ENCODE measurements at regions not wholly inside any gene's neighbourhood (a gene's known extent, or its start where the extent isn't known, plus 50 kb on each side); places are given as distances from the start of the nearest gene placed in this dataset.

GRCh38 chr4:67397031-67397430 lies 148.3 kb downstream of the CENPC start:
- Histone ChIP-seq H3K27me3 (ENCODE audit: insufficient read depth, low read length) (no peaks in the 10 kb centered on the region), H2AFZ (ENCODE audit: insufficient read depth, low read length, poor library complexity) (no peak overlapping the region), H3K36me3 (ENCODE audit: control insufficient read depth in 1 of 2, insufficient read depth in 2 of 2, low read length in 2 of 2) (no peaks in the 10 kb centered on the region), H3K4ac (ENCODE audit: low read depth, low read length) (no peak overlapping the region), H4K12ac (ENCODE audit: low read depth, low read length) (no peak overlapping the region), H4K8ac (ENCODE audit: low read depth, low read length) (no peak overlapping the region), H2BK5ac (ENCODE audit: low read depth, low read length, poor library complexity) (no peak overlapping the region), H3K9ac (ENCODE audit: low read length) (no peak overlapping the region), H2BK12ac (ENCODE audit: low read length) (no peak overlapping the region), H3K4me1 (ENCODE audit: control insufficient read depth in 1 of 2, insufficient read depth in 2 of 2, low read length in 2 of 2) (no peaks in the 10 kb centered on the region), H3K18ac (ENCODE audit: low read length) (no peak overlapping the region), H3K4me2 (ENCODE audit: low read length) (no peak overlapping the region), H3K79me1 (ENCODE audit: low read length) (no peaks in the 10 kb centered on the region), H3K9me3 (ENCODE audit: insufficient read depth, low read depth, low read length) (no peaks in the 10 kb centered on the region), H3K23ac (ENCODE audit: low read length) (no peak overlapping the region), H2AK5ac (ENCODE audit: low read length) (no peak overlapping the region), H3K4me3 (ENCODE audit: low read depth, low read length) (no peak overlapping the region), H3K79me2 (ENCODE audit: control insufficient read depth, insufficient read depth, low read length, poor library complexity) (no peaks in the 10 kb centered on the region), H2BK120ac (ENCODE audit: insufficient read depth, low read length, poor library complexity) (no peak overlapping the region), H3K27ac (ENCODE audit: low read depth, low read length) (no peak overlapping the region), H4K91ac (ENCODE audit: low read depth, low read length) (no peak overlapping the region), H3K14ac (ENCODE audit: low read length) (no peak overlapping the region)
- WGBS (ENCODE audit: extremely low coverage, insufficient coverage, insufficient read length), result no CpG with 5 or more reads among the region's 5 CpGs
- no peak for DNase-seq

- no peak overlapping the region for H3K14ac ChIP-seq (ENCODE audit: low read length)
- no peak overlapping the region for H3K4me3 ChIP-seq (ENCODE audit: low read depth, low read length)
- no peak overlapping the region for H3K4ac ChIP-seq (ENCODE audit: low read depth, low read length)
- no peak overlapping the region for H4K8ac ChIP-seq (ENCODE audit: low read depth, low read length)
- H3K27ac ChIP-seq (ENCODE audit: low read depth, low read length), result no peak overlapping the region
- H3K23ac ChIP-seq (ENCODE audit: low read length), result no peak overlapping the region
- no peaks in the 10 kb centered on the region for H3K36me3 ChIP-seq (ENCODE audit: control insufficient read depth in 1 of 2, insufficient read depth in 2 of 2, low read length in 2 of 2)
- H4K12ac ChIP-seq (ENCODE audit: low read depth, low read length), result no peak overlapping the region
- DNase-seq, result no peak
- H3K4me1 ChIP-seq (ENCODE audit: control insufficient read depth in 1 of 2, insufficient read depth in 2 of 2, low read length in 2 of 2), result no peaks in the 10 kb centered on the region
- no peak overlapping the region for H3K9ac ChIP-seq (ENCODE audit: low read length)
- no peak overlapping the region for H4K91ac ChIP-seq (ENCODE audit: low read depth, low read length)
- no CpG with 5 or more reads among the region's 2 CpGs for WGBS (ENCODE audit: extremely low coverage, insufficient coverage, insufficient read length)
- no peaks in the 10 kb centered on the region for H3K79me1 ChIP-seq (ENCODE audit: low read length)
- H3K9me3 ChIP-seq (ENCODE audit: insufficient read depth, low read depth, low read length), result no peaks in the 10 kb centered on the region
- no peak overlapping the region for H2BK120ac ChIP-seq (ENCODE audit: insufficient read depth, low read length, poor library complexity)
- H3K27me3 ChIP-seq (ENCODE audit: insufficient read depth, low read length), result no peaks in the 10 kb centered on the region
- no peak overlapping the region for H3K18ac ChIP-seq (ENCODE audit: low read length)
- no peak overlapping the region for H3K4me2 ChIP-seq (ENCODE audit: low read length)
- H3K79me2 ChIP-seq (ENCODE audit: control insufficient read depth, insufficient read depth, low read length, poor library complexity), result no peaks in the 10 kb centered on the region
- no peak overlapping the region for H2AK5ac ChIP-seq (ENCODE audit: low read length)
- no peak overlapping the region for H2BK5ac ChIP-seq (ENCODE audit: low read depth, low read length, poor library complexity)
- H2AFZ ChIP-seq (ENCODE audit: insufficient read depth, low read length, poor library complexity), result no peak overlapping the region
- H2BK12ac ChIP-seq (ENCODE audit: low read length), result no peak overlapping the region
These were observed 149.3 kb downstream of the CENPC start for GRCh38 chr4:67396008-67396407.

- Histone ChIP-seq H4K12ac (ENCODE audit: low read depth, low read length) (no peak overlapping the region), H2BK5ac (ENCODE audit: low read depth, low read length, poor library complexity) (no peak overlapping the region), H3K14ac (ENCODE audit: low read length) (no peak overlapping the region), H3K9ac (ENCODE audit: low read length) (no peak overlapping the region), H3K4me3 (ENCODE audit: low read depth, low read length) (no peak overlapping the region), H3K79me2 (ENCODE audit: control insufficient read depth, insufficient read depth, low read length, poor library complexity) (no peaks in the 10 kb centered on the region), H3K23ac (ENCODE audit: low read length) (no peak overlapping the region), H3K36me3 (ENCODE audit: control insufficient read depth in 1 of 2, insufficient read depth in 2 of 2, low read length in 2 of 2) (no peaks in the 10 kb centered on the region), H3K18ac (ENCODE audit: low read length) (no peak overlapping the region), H2BK12ac (ENCODE audit: low read length) (no peak overlapping the region), H2BK120ac (ENCODE audit: insufficient read depth, low read length, poor library complexity) (no peak overlapping the region), H3K4me1 (ENCODE audit: control insufficient read depth in 1 of 2, insufficient read depth in 2 of 2, low read length in 2 of 2) (no peaks in the 10 kb centered on the region), H4K8ac (ENCODE audit: low read depth, low read length) (no peak overlapping the region), H4K91ac (ENCODE audit: low read depth, low read length) (no peak overlapping the region), H3K27ac (ENCODE audit: low read depth, low read length) (no peak overlapping the region), H2AK5ac (ENCODE audit: low read length) (no peak overlapping the region), H3K79me1 (ENCODE audit: low read length) (no peaks in the 10 kb centered on the region), H3K27me3 (ENCODE audit: insufficient read depth, low read length) (no peaks in the 10 kb centered on the region), H3K4me2 (ENCODE audit: low read length) (no peak overlapping the region), H2AFZ (ENCODE audit: insufficient read depth, low read length, poor library complexity) (no peak overlapping the region), H3K4ac (ENCODE audit: low read depth, low read length) (no peak overlapping the region), H3K9me3 (ENCODE audit: insufficient read depth, low read depth, low read length) (no peaks in the 10 kb centered on the region)
- peak; percentile 62 to 80 for DNase-seq
- WGBS (ENCODE audit: extremely low coverage, insufficient coverage, insufficient read length), result no CpG with 5 or more reads among the region's 3 CpGs
These were observed 150.4 kb downstream of the CENPC start for GRCh38 chr4:67394879-67395278.

GRCh38 chr4:67393699-67394281 lies 151.5 kb downstream of the CENPC start:
- H3K9me3 ChIP-seq (ENCODE audit: insufficient read depth, low read depth, low read length), result no peaks in the 10 kb centered on the region
- H3K9ac ChIP-seq (ENCODE audit: low read length), result no peak overlapping the region
- H3K4me1 ChIP-seq (ENCODE audit: control insufficient read depth in 1 of 2, insufficient read depth in 2 of 2, low read length in 2 of 2), result no peaks in the 10 kb centered on the region
- no peaks in the 10 kb centered on the region for H3K79me1 ChIP-seq (ENCODE audit: low read length)
- H4K8ac ChIP-seq (ENCODE audit: low read depth, low read length), result no peak overlapping the region
- no peak overlapping the region for H3K4me3 ChIP-seq (ENCODE audit: low read depth, low read length)
- no peak overlapping the region for H2AFZ ChIP-seq (ENCODE audit: insufficient read depth, low read length, poor library complexity)
- no peaks in the 10 kb centered on the region for H3K36me3 ChIP-seq (ENCODE audit: control insufficient read depth in 1 of 2, insufficient read depth in 2 of 2, low read length in 2 of 2)
- H3K4ac ChIP-seq (ENCODE audit: low read depth, low read length), result no peak overlapping the region
- H3K4me2 ChIP-seq (ENCODE audit: low read length), result no peak overlapping the region
- H3K79me2 ChIP-seq (ENCODE audit: control insufficient read depth, insufficient read depth, low read length, poor library complexity), result no peaks in the 10 kb centered on the region
- no peak overlapping the region for H4K12ac ChIP-seq (ENCODE audit: low read depth, low read length)
- no peak overlapping the region for H3K23ac ChIP-seq (ENCODE audit: low read length)
- no peak overlapping the region for H2BK5ac ChIP-seq (ENCODE audit: low read depth, low read length, poor library complexity)
- no peak overlapping the region for H4K91ac ChIP-seq (ENCODE audit: low read depth, low read length)
- no peak overlapping the region for H3K27ac ChIP-seq (ENCODE audit: low read depth, low read length)
- H3K27me3 ChIP-seq (ENCODE audit: insufficient read depth, low read length), result no peaks in the 10 kb centered on the region
- H2AK5ac ChIP-seq (ENCODE audit: low read length), result no peak overlapping the region
- H2BK12ac ChIP-seq (ENCODE audit: low read length), result no peak overlapping the region
- DNase-seq, result peak in 1 of 2 donors; percentile 71
- H3K18ac ChIP-seq (ENCODE audit: low read length), result no peak overlapping the region
- no CpG with 5 or more reads among the region's 3 CpGs for WGBS (ENCODE audit: extremely low coverage, insufficient coverage, insufficient read length)
- no peak overlapping the region for H2BK120ac ChIP-seq (ENCODE audit: insufficient read depth, low read length, poor library complexity)
- H3K14ac ChIP-seq (ENCODE audit: low read length), result no peak overlapping the region
